ENCODE measurements at regions not wholly inside any gene's neighbourhood (a gene's known extent, or its start where the extent isn't known, plus 50 kb on each side); places are given as distances from the start of the nearest gene placed in this dataset.

GRCh38 chr3:14600075-14600474, 51.5 kb upstream of the CCDC174 start:
- DNase-seq (ENCODE audit: low read depth, low spot score) (no peak), FAIRE-seq (no peak)
- TF ChIP-seq CTCF (optimal IDR thresholded peaks at IDR 0.05 in 1 of 3, IDR thresholded peaks at IDR 0.05 in 1 of 3, conservative IDR thresholded peaks at IDR 0.05 in 1 of 3; ENCODE audit: extremely low read depth in 1 of 3, insufficient read depth in 2 of 3, low read length in 3 of 3) (no peak), EZH2 (IDR thresholded peaks at IDR 0.05; ENCODE audit: low read length) (no peak)
- H3K27me3 ChIP-seq (ENCODE audit: control insufficient read depth, extremely low read depth, insufficient read depth, low read length), result peaks cover 36% of the 10 kb centered on the region
- no peak overlapping the region for H3K4me3 ChIP-seq (ENCODE audit: control insufficient read depth in 2 of 3, extremely low read depth in 1 of 3, insufficient read depth in 2 of 3, low read depth in 1 of 3, low read length in 3 of 3)
- H3K4me1 ChIP-seq (ENCODE audit: control insufficient read depth, extremely low read depth, insufficient read depth, low read length), result no peaks in the 10 kb centered on the region
- no peak overlapping the region for H3K27ac ChIP-seq (ENCODE audit: control insufficient read depth, insufficient read depth, low read length)
- no peaks in the 10 kb centered on the region for H4K20me1 ChIP-seq (ENCODE audit: control insufficient read depth, extremely low read depth, insufficient read depth, low read length)
- H3K36me3 ChIP-seq (ENCODE audit: control insufficient read depth in 2 of 2, extremely low read depth in 1 of 2, insufficient read depth in 2 of 2, low read length in 2 of 2), result no peaks in the 10 kb centered on the region
- no peak overlapping the region for H3K4me2 ChIP-seq (ENCODE audit: control insufficient read depth, extremely low read depth, insufficient read depth, low read depth, low read length)
- H3K9ac ChIP-seq (ENCODE audit: control insufficient read depth, extremely low read depth, insufficient read depth, low read length), result no peak overlapping the region
- H3K79me2 ChIP-seq (ENCODE audit: control insufficient read depth, insufficient read depth, low read length), result no peaks in the 10 kb centered on the region
- H3K9me3 ChIP-seq (ENCODE audit: control insufficient read depth, low read depth, low read length), result no peaks in the 10 kb centered on the region
- no peak overlapping the region for H2AFZ ChIP-seq (ENCODE audit: control insufficient read depth, low read length)
- H3K9me1 ChIP-seq (ENCODE audit: control insufficient read depth, extremely low read depth, insufficient read depth, low read length), result no peaks in the 10 kb centered on the region
- dilution Hi-C loops (cut with MboI; ENCODE audit: extremely low pct_ligation_motif_present, low sequenced_read_pairs), result no loop called here

GRCh38 chr3:14600856-14601610, 50.5 kb upstream of the CCDC174 start:
- Histone ChIP-seq H3K9ac (ENCODE audit: control insufficient read depth, extremely low read depth, insufficient read depth, low read length) (no peak overlapping the region), H3K9me1 (ENCODE audit: control insufficient read depth, extremely low read depth, insufficient read depth, low read length) (no peaks in the 10 kb centered on the region), H3K79me2 (ENCODE audit: control insufficient read depth, insufficient read depth, low read length) (no peaks in the 10 kb centered on the region), H4K20me1 (ENCODE audit: control insufficient read depth, extremely low read depth, insufficient read depth, low read length) (no peaks in the 10 kb centered on the region), H3K4me2 (ENCODE audit: control insufficient read depth, extremely low read depth, insufficient read depth, low read depth, low read length) (no peak overlapping the region), H3K4me3 (ENCODE audit: control insufficient read depth in 2 of 3, extremely low read depth in 1 of 3, insufficient read depth in 2 of 3, low read depth in 1 of 3, low read length in 3 of 3) (no peak overlapping the region), H3K4me1 (ENCODE audit: control insufficient read depth, extremely low read depth, insufficient read depth, low read length) (peaks cover under 1% of the 10 kb centered on the region), H3K36me3 (ENCODE audit: control insufficient read depth in 2 of 2, extremely low read depth in 1 of 2, insufficient read depth in 2 of 2, low read length in 2 of 2) (no peaks in the 10 kb centered on the region), H3K9me3 (ENCODE audit: control insufficient read depth, low read depth, low read length) (no peaks in the 10 kb centered on the region), H3K27ac (ENCODE audit: control insufficient read depth, insufficient read depth, low read length) (no peak overlapping the region), H2AFZ (ENCODE audit: control insufficient read depth, low read length) (no peak overlapping the region), H3K27me3 (ENCODE audit: control insufficient read depth, extremely low read depth, insufficient read depth, low read length) (peaks cover 36% of the 10 kb centered on the region)
- no peak for TF ChIP-seq CTCF (optimal IDR thresholded peaks at IDR 0.05 in 1 of 3, IDR thresholded peaks at IDR 0.05 in 1 of 3, conservative IDR thresholded peaks at IDR 0.05 in 1 of 3; ENCODE audit: extremely low read depth in 1 of 3, insufficient read depth in 2 of 3, low read length in 3 of 3)
- TF ChIP-seq EZH2 (IDR thresholded peaks at IDR 0.05; ENCODE audit: low read length), result no peak
- dilution Hi-C loops (cut with MboI; ENCODE audit: extremely low pct_ligation_motif_present, low sequenced_read_pairs), result no loop called here
- FAIRE-seq (no peak), DNase-seq (ENCODE audit: low read depth, low spot score) (no peak)

All from keratinocyte (primary cell).